NOMO-1 treated with DMSO at 0.1 percent for 48 hours (cell line): ENCODE measurements at regions not wholly inside any gene's neighbourhood (a gene's known extent, or its start where the extent isn't known, plus 50 kb on each side); places are given as distances from the start of the nearest gene placed in this dataset.

Experiments used
- DNase-seq: peaks from one replicate; lab custom pipeline; 2025; ENCODE audit not compliant: unreplicated experiment; lab: John Stamatoyannopoulos, UW

GRCh38 chr6:148142821-148143220, 199.8 kb upstream of the SASH1 start:
- DNase-seq = no peak

DNA sequence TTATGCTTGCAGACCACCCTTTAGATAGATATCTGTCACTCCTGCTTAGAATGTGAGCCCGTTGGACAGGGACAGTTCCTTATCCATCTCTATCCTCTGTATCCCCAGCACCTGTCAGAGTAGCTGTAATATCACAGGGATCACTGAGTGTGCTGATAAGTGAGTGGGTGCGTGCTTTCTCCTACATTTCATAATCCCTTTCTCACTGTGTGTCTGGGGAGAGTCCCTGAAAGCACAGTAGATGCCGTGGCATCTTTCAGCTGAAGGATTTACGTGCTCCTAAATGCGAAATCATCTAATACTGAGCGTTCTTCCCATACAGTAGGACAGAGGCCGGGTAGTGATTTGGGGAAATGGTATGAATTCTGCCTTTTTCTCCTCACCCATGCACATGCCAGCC, 198.9 kb upstream of the SASH1 start:
- no peak for DNase-seq

DNA sequence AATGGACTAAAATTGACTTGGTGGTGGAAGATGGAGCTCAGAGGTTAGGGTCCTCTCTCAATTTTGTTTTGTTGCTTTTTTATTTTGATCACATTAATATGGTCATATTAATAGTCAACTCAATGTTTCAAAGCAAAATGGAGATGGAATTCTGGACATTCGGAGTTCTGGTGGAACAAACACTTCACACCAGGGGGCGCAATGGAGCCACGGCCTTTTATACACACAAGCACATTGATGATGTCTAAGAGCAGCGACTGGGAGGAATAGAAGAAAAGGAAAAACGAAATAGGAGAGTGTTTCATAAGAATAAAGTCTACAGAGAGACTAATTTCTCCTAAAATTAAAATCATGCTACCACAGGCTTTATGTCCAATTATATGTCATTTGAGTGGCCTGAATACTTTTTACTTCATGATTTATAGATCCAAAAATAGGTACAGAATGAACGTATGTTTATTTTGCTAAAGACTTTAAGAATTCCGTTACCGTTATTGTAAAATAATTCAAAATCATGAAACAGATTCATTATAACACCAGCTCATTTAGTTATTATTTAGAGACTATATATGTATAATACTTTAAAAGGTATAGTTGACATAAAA, 197.6 kb upstream of the SASH1 start:
- peak; percentile 55 for DNase-seq

GRCh38 chr6:148146717-148147462, 195.7 kb upstream of the SASH1 start:
- DNase-seq = no peak

- DNase-seq = no peak
Measured at GRCh38 chr6:148147463-148147830, 195.2 kb upstream of the SASH1 start.

- no peak for DNase-seq
Measured at GRCh38 chr6:148151896-148152643, 190.6 kb upstream of the SASH1 start.

DNA sequence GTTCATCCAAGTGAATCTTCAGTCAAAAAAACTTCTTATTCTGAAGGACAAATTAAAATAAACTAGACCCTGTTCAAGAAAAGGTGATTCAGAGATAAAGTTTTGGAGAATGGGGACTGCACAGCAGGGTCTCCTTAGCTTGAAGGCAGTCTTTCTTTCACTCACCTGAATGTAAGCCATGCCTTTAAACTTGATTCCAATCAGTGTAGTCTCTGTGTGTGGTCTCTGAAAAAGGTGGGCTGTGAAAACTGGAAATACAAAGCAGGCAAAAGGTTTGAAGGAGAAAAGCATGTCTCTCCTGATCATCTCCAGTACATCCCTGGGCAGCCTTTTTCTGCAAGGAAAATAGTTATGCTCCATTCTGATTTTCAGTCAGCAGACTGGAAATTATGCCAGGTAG, 188.0 kb upstream of the SASH1 start:
- DNase-seq = no peak

DNA sequence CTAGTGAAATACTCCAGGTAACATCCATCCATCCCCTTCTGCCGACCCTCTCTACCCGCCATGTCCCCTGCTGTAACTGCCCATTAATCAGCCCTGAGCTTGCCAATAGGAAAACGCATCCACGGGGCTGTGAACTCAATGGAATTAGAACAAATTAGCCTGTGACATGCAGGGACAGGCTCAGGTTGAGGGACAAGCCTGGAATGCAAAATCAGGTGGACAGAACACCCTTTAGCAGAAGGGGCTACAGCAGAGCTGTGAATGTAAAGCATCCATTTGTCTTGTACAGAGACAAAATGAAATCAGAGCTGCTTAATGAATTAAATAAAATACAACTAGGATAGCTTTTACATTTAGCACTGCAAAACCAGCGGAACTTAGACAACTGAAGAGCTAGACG, 187.3 kb upstream of the SASH1 start:
- no peak for DNase-seq

- no peak for DNase-seq
Measured at GRCh38 chr6:148157841-148158240, 184.8 kb upstream of the SASH1 start.

- no peak for DNase-seq
Measured at GRCh38 chr6:148164645-148165044, 178.0 kb upstream of the SASH1 start.

- DNase-seq = peak; percentile 33
Measured at GRCh38 chr6:148166339-148166968, 176.2 kb upstream of the SASH1 start.

- DNase-seq = no peak
Measured at GRCh38 chr6:148169706-148170105, 172.9 kb upstream of the SASH1 start.

- no peak for DNase-seq
Measured at GRCh38 chr6:148170286-148170685, 172.4 kb upstream of the SASH1 start.

DNA sequence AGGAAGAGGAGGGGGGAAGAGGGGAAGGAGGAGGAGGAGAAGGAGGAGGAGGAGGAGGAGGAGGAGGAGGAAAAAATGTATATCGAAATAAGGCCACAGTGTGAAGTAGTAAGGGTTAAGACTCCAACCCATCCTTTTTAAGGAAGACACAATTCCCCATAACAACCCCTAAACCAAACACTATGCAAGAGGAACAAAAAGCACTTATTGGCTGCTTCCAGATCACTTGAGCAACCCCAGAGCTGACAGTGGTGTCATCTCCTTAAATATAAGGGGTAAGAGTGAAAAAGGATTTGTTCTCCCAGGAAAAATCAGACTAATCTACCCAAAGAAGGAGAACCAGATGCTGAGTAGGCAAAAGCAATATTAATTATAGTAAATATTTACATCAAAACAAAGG, 169.1 kb upstream of the SASH1 start:
- DNase-seq = no peak

GRCh38 chr6:148175550-148176188, 167.0 kb upstream of the SASH1 start:
- DNase-seq = no peak

GRCh38 chr6:148177589-148178233, 164.9 kb upstream of the SASH1 start:
- peak; percentile 9 for DNase-seq

DNA sequence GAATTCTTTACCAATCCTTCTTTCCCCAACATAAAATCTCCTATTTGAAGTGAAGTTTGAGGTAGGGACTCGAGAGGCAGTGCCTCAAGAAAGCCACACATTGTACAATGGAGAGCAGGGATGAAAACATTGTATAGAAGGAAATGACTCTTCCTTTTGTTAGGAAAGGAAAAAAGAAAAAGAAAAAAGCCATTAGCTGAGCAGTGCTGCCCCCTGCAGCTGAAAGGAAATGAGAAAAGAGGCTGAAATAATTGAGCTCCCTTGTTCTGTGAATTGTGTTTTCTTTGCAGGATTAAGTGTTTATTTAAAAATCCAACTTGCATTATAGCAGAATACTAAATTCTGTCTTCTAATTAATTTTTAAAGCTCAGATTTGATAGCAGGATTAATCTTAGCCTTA, 162.9 kb upstream of the SASH1 start:
- peak; percentile 18 for DNase-seq

DNA sequence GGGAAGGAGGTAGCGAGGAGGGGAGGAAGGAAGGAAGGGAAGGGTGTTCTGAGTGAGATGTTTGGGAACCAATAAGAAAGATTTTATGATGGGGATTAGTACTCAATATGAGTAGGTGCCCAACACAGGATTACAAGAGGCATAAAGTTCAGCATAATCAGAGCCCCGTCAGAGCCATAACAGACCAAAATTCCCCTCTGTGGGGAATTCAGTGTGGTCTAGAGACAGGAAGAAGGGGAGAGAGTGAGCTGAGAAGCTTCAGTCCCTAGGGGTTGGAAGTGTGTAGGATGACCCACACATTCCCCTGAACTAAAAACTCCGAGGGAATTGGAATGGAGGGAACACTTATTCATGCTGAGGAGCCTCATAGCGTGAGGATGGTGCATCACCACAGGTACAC, 160.3 kb upstream of the SASH1 start:
- DNase-seq = no peak

DNA sequence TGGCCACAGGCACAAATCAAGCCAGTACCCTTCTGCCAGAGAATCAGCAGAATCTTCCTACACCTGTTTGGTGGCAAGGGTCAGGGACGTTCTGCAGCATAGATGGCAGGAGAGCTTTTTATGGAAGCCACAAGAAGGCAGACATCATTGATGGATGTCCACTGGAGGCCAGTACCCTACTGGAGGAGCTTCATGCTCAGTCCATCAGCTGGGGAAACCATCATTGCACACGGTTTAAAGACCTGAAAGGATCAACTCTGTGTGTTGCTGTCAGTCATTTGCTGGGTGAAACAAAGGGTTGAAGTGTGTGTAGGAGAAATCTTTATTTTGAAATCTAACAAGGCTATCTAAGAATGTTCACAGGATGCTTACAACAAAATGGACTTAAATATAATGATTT, 158.9 kb upstream of the SASH1 start:
- no peak for DNase-seq

GRCh38 chr6:148186916-148187315, 155.7 kb upstream of the SASH1 start:
- no peak for DNase-seq

DNA sequence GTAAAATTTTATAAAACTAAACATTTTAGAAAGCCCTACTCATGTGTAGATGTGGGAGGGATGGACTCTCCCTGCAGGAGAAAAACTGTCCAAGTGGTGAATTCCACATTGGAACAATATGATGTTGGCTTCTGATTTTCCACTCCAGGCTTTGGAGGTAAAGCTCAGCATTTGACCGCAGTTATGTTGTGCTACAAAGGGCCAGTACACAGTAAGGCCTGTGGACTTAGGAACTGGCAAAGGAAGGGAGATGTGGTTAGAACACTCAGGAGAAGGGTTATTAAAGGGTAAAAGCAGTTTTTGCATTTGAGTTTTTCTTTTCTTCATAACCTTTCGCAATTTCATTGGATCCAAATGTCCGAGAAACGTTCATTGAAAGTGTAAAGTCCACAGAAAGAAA, 150.3 kb upstream of the SASH1 start:
- no peak for DNase-seq
